ENCODE measurements at regions not wholly inside any gene's neighbourhood (a gene's known extent, or its start where the extent isn't known, plus 50 kb on each side); places are given as distances from the start of the nearest gene placed in this dataset.

- intact Hi-C loops (cut with DNase I): no loop called here
- DNase-seq: peak in 1 of 5 donors; percentile 33
- H3K9ac ChIP-seq (ENCODE audit: low read length in 3 of 3): no peak overlapping the region
Observed at GRCh38 chrX:126272795-126273497, 106.9 kb upstream of the DCAF12L2 start.

GRCh38 chrX:126265116-126265515 is 99.0 kb upstream of the DCAF12L2 start:
- no peaks in the 10 kb centered on the region for H3K27me3 ChIP-seq (ENCODE audit: control insufficient read depth, insufficient read depth, low read length)
- H3K9me3 ChIP-seq (ENCODE audit: control insufficient read depth in 2 of 3, insufficient read depth in 1 of 3, low read length in 3 of 3): no peaks in the 10 kb centered on the region
- no peaks in the 10 kb centered on the region for H3K4me1 ChIP-seq (ENCODE audit: control insufficient read depth in 2 of 3, insufficient read depth in 2 of 3, low read depth in 1 of 3, low read length in 3 of 3)
- no peaks in the 10 kb centered on the region for H3K36me3 ChIP-seq (ENCODE audit: control insufficient read depth in 2 of 3, insufficient read depth in 3 of 3, low read length in 3 of 3)
- intact Hi-C loops (cut with DNase I): no loop called here
- no peak overlapping the region for H3K9ac ChIP-seq (ENCODE audit: low read length in 3 of 3)
- no peak for FAIRE-seq
- H3K4me3 ChIP-seq (ENCODE audit: low read length in 3 of 3): no peak overlapping the region
- H3K27ac ChIP-seq (ENCODE audit: low read depth in 2 of 2, low read length in 2 of 2): no peak overlapping the region
- TF ChIP-seq CTCF (IDR thresholded peaks at IDR 0.05; ENCODE audit: borderline replicate concordance, extremely low read depth, insufficient read depth): no peak
- no peak for DNase-seq

More at GRCh38 chrX:126272795-126273497, 106.9 kb upstream of the DCAF12L2 start:
- Histone ChIP-seq H3K4me1 (ENCODE audit: control insufficient read depth in 2 of 3, insufficient read depth in 2 of 3, low read depth in 1 of 3, low read length in 3 of 3) (no peaks in the 10 kb centered on the region), H3K36me3 (ENCODE audit: control insufficient read depth in 2 of 3, insufficient read depth in 3 of 3, low read length in 3 of 3) (no peaks in the 10 kb centered on the region), H3K27ac (ENCODE audit: low read depth in 2 of 2, low read length in 2 of 2) (no peak overlapping the region), H3K9me3 (ENCODE audit: control insufficient read depth in 2 of 3, insufficient read depth in 1 of 3, low read length in 3 of 3) (no peaks in the 10 kb centered on the region), H3K27me3 (ENCODE audit: control insufficient read depth, insufficient read depth, low read length) (no peaks in the 10 kb centered on the region), H3K4me3 (ENCODE audit: low read length in 3 of 3) (no peak overlapping the region)
- FAIRE-seq: no peak
- TF ChIP-seq CTCF (IDR thresholded peaks at IDR 0.05; ENCODE audit: borderline replicate concordance, extremely low read depth, insufficient read depth): no peak

- DNase-seq: peak in 1 of 5 donors; percentile 44
- H3K4me1 ChIP-seq (ENCODE audit: control insufficient read depth in 2 of 3, insufficient read depth in 2 of 3, low read depth in 1 of 3, low read length in 3 of 3): no peaks in the 10 kb centered on the region
- intact Hi-C loops (cut with DNase I): no loop called here
- no peak overlapping the region for H3K4me3 ChIP-seq (ENCODE audit: low read length in 3 of 3)
- no peak for FAIRE-seq
- H3K27me3 ChIP-seq (ENCODE audit: control insufficient read depth, insufficient read depth, low read length): no peaks in the 10 kb centered on the region
- H3K27ac ChIP-seq (ENCODE audit: low read depth in 2 of 2, low read length in 2 of 2): no peak overlapping the region
- TF ChIP-seq CTCF (IDR thresholded peaks at IDR 0.05; ENCODE audit: borderline replicate concordance, extremely low read depth, insufficient read depth): no peak
- H3K36me3 ChIP-seq (ENCODE audit: control insufficient read depth in 2 of 3, insufficient read depth in 3 of 3, low read length in 3 of 3): no peaks in the 10 kb centered on the region
- H3K9ac ChIP-seq (ENCODE audit: low read length in 3 of 3): no peak overlapping the region
- no peaks in the 10 kb centered on the region for H3K9me3 ChIP-seq (ENCODE audit: control insufficient read depth in 2 of 3, insufficient read depth in 1 of 3, low read length in 3 of 3)
Observed at GRCh38 chrX:126238220-126238619, 72.1 kb upstream of the DCAF12L2 start.

- FAIRE-seq: no peak
- peak in 1 of 5 donors; percentile 58 for DNase-seq
- H3K27ac ChIP-seq (ENCODE audit: low read depth in 2 of 2, low read length in 2 of 2): no peak overlapping the region
- H3K9ac ChIP-seq (ENCODE audit: low read length in 3 of 3): no peak overlapping the region
- TF ChIP-seq CTCF (IDR thresholded peaks at IDR 0.05; ENCODE audit: borderline replicate concordance, extremely low read depth, insufficient read depth): no peak
- intact Hi-C loops (cut with DNase I): no loop called here
- H3K9me3 ChIP-seq (ENCODE audit: control insufficient read depth in 2 of 3, insufficient read depth in 1 of 3, low read length in 3 of 3): no peaks in the 10 kb centered on the region
- H3K36me3 ChIP-seq (ENCODE audit: control insufficient read depth in 2 of 3, insufficient read depth in 3 of 3, low read length in 3 of 3): no peaks in the 10 kb centered on the region
- H3K4me1 ChIP-seq (ENCODE audit: control insufficient read depth in 2 of 3, insufficient read depth in 2 of 3, low read depth in 1 of 3, low read length in 3 of 3): no peaks in the 10 kb centered on the region
- no peaks in the 10 kb centered on the region for H3K27me3 ChIP-seq (ENCODE audit: control insufficient read depth, insufficient read depth, low read length)
- H3K4me3 ChIP-seq (ENCODE audit: low read length in 3 of 3): no peak overlapping the region
Observed at GRCh38 chrX:126237524-126237923, 71.4 kb upstream of the DCAF12L2 start.
